Keratinocyte (primary cell): ENCODE measurements at regions not wholly inside any gene's neighbourhood (a gene's known extent, or its start where the extent isn't known, plus 50 kb on each side); places are given as distances from the start of the nearest gene placed in this dataset.

Experiments
- DNase-seq: peaks from one replicate; pipeline ENCODE4 v3.0.0-alpha.2; 2011; ENCODE audit warnings: low read depth, missing footprints, low spot score
- FAIRE-seq: peaks from 2 replicates; lab custom pipeline; 2011; peaks lifted over from hg19 to GRCh38; lab: Jason Lieb, UNC
- H2AFZ ChIP-seq: 2 replicates; pipeline ENCODE4 v1.6.0; 2012; ENCODE audit warnings: low read length, control low read depth, inconsistent platforms; ENCODE audit not compliant: control insufficient read depth
- H3K27ac ChIP-seq: 2 replicates; pipeline ENCODE4 v1.5.1; 2011; ENCODE audit warnings: low read length; ENCODE audit not compliant: control insufficient read depth, insufficient read depth
- H3K27me3 ChIP-seq: 3 replicates; pipeline ENCODE4 v1.6.0; 2011; ENCODE audit warnings: low read length; ENCODE audit not compliant: control insufficient read depth, insufficient read depth; ENCODE audit errors: extremely low read depth
- H3K36me3 ChIP-seq, 2 experiments: 2 replicates in 1 of 2; 3 replicates in 1 of 2; pipeline ENCODE4 v1.5.1; 2011; ENCODE audit warnings: low read length in 2 of 2, mild to moderate bottlenecking in 1 of 2; ENCODE audit not compliant: control insufficient read depth in 2 of 2, insufficient read depth in 2 of 2; ENCODE audit errors: extremely low read depth in 1 of 2
- H3K4me1 ChIP-seq: 3 replicates; pipeline ENCODE4 v1.5.1; 2011; ENCODE audit warnings: low read length; ENCODE audit not compliant: control insufficient read depth, insufficient read depth; ENCODE audit errors: extremely low read depth
- H3K4me2 ChIP-seq: 3 replicates; pipeline ENCODE4 v1.6.0; 2011; ENCODE audit warnings: low read depth, low read length; ENCODE audit not compliant: control insufficient read depth, insufficient read depth; ENCODE audit errors: extremely low read depth
- H3K4me3 ChIP-seq, 3 experiments: fragments of 200-600 bp in 1 of 3; sonication (generic) in 1 of 3; 2 replicates in 2 of 3; 3 replicates in 1 of 3; pipeline ENCODE4 v1.5.1; 2011 to 2016; ENCODE audit warnings: low read length in 3 of 3, mild to moderate bottlenecking in 3 of 3, control low read depth in 2 of 3, inconsistent platforms in 1 of 3, low read depth in 1 of 3, mixed read lengths in 1 of 3, mixed run types in 1 of 3, moderate library complexity in 1 of 3; ENCODE audit not compliant: control insufficient read depth in 2 of 3, insufficient read depth in 2 of 3; ENCODE audit errors: extremely low read depth in 1 of 3
- H3K79me2 ChIP-seq: 2 replicates; pipeline ENCODE4 v1.6.0; 2012; ENCODE audit warnings: low read length; ENCODE audit not compliant: control insufficient read depth, insufficient read depth
- H3K9ac ChIP-seq: 3 replicates; pipeline ENCODE4 v1.6.0; 2011; ENCODE audit warnings: low read length; ENCODE audit not compliant: control insufficient read depth, insufficient read depth; ENCODE audit errors: extremely low read depth
- H3K9me1 ChIP-seq: 3 replicates; pipeline ENCODE4 v1.6.0; 2011; ENCODE audit warnings: low read length; ENCODE audit not compliant: control insufficient read depth, insufficient read depth; ENCODE audit errors: extremely low read depth
- H3K9me3 ChIP-seq: 2 replicates; pipeline ENCODE4 v1.5.1; 2012; ENCODE audit warnings: low read depth, low read length; ENCODE audit not compliant: control insufficient read depth
- H4K20me1 ChIP-seq: 3 replicates; pipeline ENCODE4 v1.6.0; 2011; ENCODE audit warnings: low read length; ENCODE audit not compliant: control insufficient read depth, insufficient read depth; ENCODE audit errors: extremely low read depth
- CTCF ChIP-seq, 3 experiments: IDR thresholded peaks in 1 of 3; conservative IDR thresholded peaks in 1 of 3; optimal IDR thresholded peaks in 1 of 3; 2 replicates in 2 of 3; 3 replicates in 1 of 3; pipeline versions ENCODE3 to v1.5.1; 2011; ENCODE audit warnings: low read length in 3 of 3, mild to moderate bottlenecking in 3 of 3, moderate library complexity in 2 of 3, control low read depth in 1 of 3, inconsistent platforms in 1 of 3; ENCODE audit not compliant: insufficient read depth in 2 of 3; ENCODE audit errors: extremely low read depth in 1 of 3
- EZH2 ChIP-seq: IDR thresholded peaks from one replicate; pipeline ENCODE4 v1.6.1; 2012; ENCODE audit warnings: inconsistent platforms, mild to moderate bottlenecking, low read length, moderate library complexity
- dilution Hi-C: fragments of 300-500 bp; cut with MboI; formaldehyde crosslinking; loops from one replicate; pipeline ENCODE4 v1.7.0; 2020; ENCODE audit warnings: low sequenced_read_pairs; ENCODE audit not compliant: extremely low pct_ligation_motif_present

- no peak for TF ChIP-seq EZH2
- no peak for TF ChIP-seq CTCF (optimal IDR thresholded peaks at IDR 0.05 in 1 of 3, IDR thresholded peaks at IDR 0.05 in 1 of 3, conservative IDR thresholded peaks at IDR 0.05 in 1 of 3; ENCODE audit: extremely low read depth in 1 of 3, insufficient read depth in 2 of 3, low read length in 3 of 3)
- no peaks in the 10 kb centered on the region for H3K9me1 ChIP-seq
- H4K20me1 ChIP-seq: no peaks in the 10 kb centered on the region
- FAIRE-seq (no peak), DNase-seq (no peak)
- no peaks in the 10 kb centered on the region for H3K79me2 ChIP-seq
- H3K4me2 ChIP-seq: no peak overlapping the region
- H3K27ac ChIP-seq: no peak overlapping the region
- H3K9me3 ChIP-seq: no peaks in the 10 kb centered on the region
- H3K36me3 ChIP-seq: no peaks in the 10 kb centered on the region
- H3K4me1 ChIP-seq: no peaks in the 10 kb centered on the region
- no peaks in the 10 kb centered on the region for H3K27me3 ChIP-seq
- dilution Hi-C loops: no loop called here
- no peak overlapping the region for H3K4me3 ChIP-seq
- no peak overlapping the region for H3K9ac ChIP-seq
- H2AFZ ChIP-seq: no peak overlapping the region
These were observed 68.9 kb upstream of the GAP43 start for GRCh38 chr3:115554487-115554807.

- H3K4me3 ChIP-seq: no peak overlapping the region
- H3K4me1 ChIP-seq: no peaks in the 10 kb centered on the region
- no peak overlapping the region for H3K4me2 ChIP-seq
- FAIRE-seq: no peak
- TF ChIP-seq CTCF (optimal IDR thresholded peaks at IDR 0.05 in 1 of 3, IDR thresholded peaks at IDR 0.05 in 1 of 3, conservative IDR thresholded peaks at IDR 0.05 in 1 of 3; ENCODE audit: extremely low read depth in 1 of 3, insufficient read depth in 2 of 3, low read length in 3 of 3) (no peak), EZH2 (no peak)
- no peaks in the 10 kb centered on the region for H3K27me3 ChIP-seq
- DNase-seq: no peak
- H3K9me1 ChIP-seq: no peaks in the 10 kb centered on the region
- H4K20me1 ChIP-seq: no peaks in the 10 kb centered on the region
- H3K27ac ChIP-seq: no peak overlapping the region
- no peak overlapping the region for H3K9ac ChIP-seq
- no peaks in the 10 kb centered on the region for H3K79me2 ChIP-seq
- dilution Hi-C loops: no loop called here
- H3K36me3 ChIP-seq: no peaks in the 10 kb centered on the region
- H3K9me3 ChIP-seq: no peaks in the 10 kb centered on the region
- H2AFZ ChIP-seq: no peak overlapping the region
These were observed 60.6 kb upstream of the GAP43 start for GRCh38 chr3:115562636-115563267.
